WTC11 (cell line): ENCODE measurements at regions not wholly inside any gene's neighbourhood (a gene's known extent, or its start where the extent isn't known, plus 50 kb on each side); places are given as distances from the start of the nearest gene placed in this dataset.

Source experiments
- ATAC-seq: fragments of 200-7000 bp; cut with Tn5 transposase; 2 replicates; pipeline ENCODE4 v1.10.0; 2021; ENCODE audit warnings: mild to moderate bottlenecking, moderate library complexity
- CTCF ChIA-PET: fragments of 300-600 bp; sonication (Branson Sonifier 250); formaldehyde crosslinking; loops from one replicate; lab custom pipeline; 2021; ENCODE audit warnings: antibody characterized with exemption; lab: Charles Lee
- POLR2A ChIA-PET: fragments of 350-600 bp; sonication (Branson Sonifier 250); formaldehyde crosslinking; loops from one replicate; lab custom pipeline; 2021; ENCODE audit warnings: antibody characterized with exemption; lab: Charles Lee
- DNase-seq: peaks from one replicate; pipeline ENCODE4 v3.0.0; 2021; ENCODE audit warnings: low spot score
- H3K27ac Mint-ChIP-seq: 2 replicates; pipeline ENCODE4 v1.8.0; 2021; ENCODE audit warnings: mixed read lengths
- H3K27me3 Mint-ChIP-seq: 2 replicates; pipeline ENCODE4 v1.8.0; 2021; ENCODE audit warnings: low read depth, mild to moderate bottlenecking, moderate library complexity, mixed read lengths
- H3K36me3 Mint-ChIP-seq: 2 replicates; pipeline ENCODE4 v1.8.0; 2021; ENCODE audit warnings: mixed read lengths
- H3K4me1 Mint-ChIP-seq: 2 replicates; pipeline ENCODE4 v1.8.0; 2022; ENCODE audit warnings: mixed read lengths
- H3K4me3 Mint-ChIP-seq: 2 replicates; pipeline ENCODE4 v1.8.0; 2021; ENCODE audit warnings: mild to moderate bottlenecking, moderate library complexity, mixed read lengths
- H3K9me3 Mint-ChIP-seq: 2 replicates; pipeline ENCODE4 v1.8.0; 2021; ENCODE audit warnings: mixed read lengths
- CBFB ChIP-seq: sonication (generic); formaldehyde crosslinking; IDR thresholded peaks from 2 replicates; pipeline ENCODE4 v1.8.1; 2022; ENCODE audit warnings: mild to moderate bottlenecking, low read depth, missing genetic modification reagents
- GTF2I ChIP-seq: fragments of 250-450 bp; sonication (Bioruptor Pico); conservative IDR thresholded peaks from 2 replicates; pipeline ENCODE4 v1.4.0; 2021; ENCODE audit warnings: mild to moderate bottlenecking
- JUN ChIP-seq: sonication (generic); formaldehyde crosslinking; IDR thresholded peaks from 2 replicates; pipeline ENCODE4 v1.8.0; 2023; ENCODE audit warnings: mild to moderate bottlenecking, missing genetic modification reagents
- NFE2L1 ChIP-seq: sonication (generic); formaldehyde crosslinking; IDR thresholded peaks from 2 replicates; pipeline ENCODE4 v1.8.1; 2023; ENCODE audit warnings: missing genetic modification reagents
- OVOL2 ChIP-seq: fragments of 250-450 bp; sonication (Bioruptor Pico); IDR thresholded peaks from 2 replicates; pipeline ENCODE4 v1.9.0; 2021; ENCODE audit warnings: mild to moderate bottlenecking, borderline replicate concordance
- TCF7 ChIP-seq: sonication (generic); formaldehyde crosslinking; IDR thresholded peaks from 2 replicates; pipeline ENCODE4 v1.8.0; 2022; ENCODE audit warnings: mild to moderate bottlenecking, low read depth, missing genetic modification reagents, moderate library complexity
- TEAD4 ChIP-seq: sonication (generic); formaldehyde crosslinking; IDR thresholded peaks from 2 replicates; pipeline ENCODE4 v1.8.0; 2022; ENCODE audit warnings: mild to moderate bottlenecking, missing genetic modification reagents
- ZNF121 ChIP-seq: sonication (generic); formaldehyde crosslinking; IDR thresholded peaks from 2 replicates; pipeline ENCODE4 v1.8.0; 2023; ENCODE audit warnings: missing genetic modification reagents
- TF ChIP-seq, protein P1 (sequence below): fragments of 200-600 bp; IDR thresholded peaks from 2 replicates; pipeline ENCODE4 v1.8.0; 2022; ENCODE audit warnings: antibody characterized with exemption
- TF ChIP-seq, protein P2 (sequence below): sonication (generic); formaldehyde crosslinking; IDR thresholded peaks from 2 replicates; pipeline ENCODE4 v1.8.1; 2022; ENCODE audit warnings: mild to moderate bottlenecking, moderate library complexity, missing genetic modification reagents
- TF ChIP-seq, protein P3 (sequence below): sonication (generic); formaldehyde crosslinking; IDR thresholded peaks from 2 replicates; pipeline ENCODE4 v1.8.1; 2023; ENCODE audit warnings: mild to moderate bottlenecking, missing genetic modification reagents, moderate library complexity
- TF ChIP-seq, protein P4 (sequence below): sonication (generic); formaldehyde crosslinking; IDR thresholded peaks from 2 replicates; pipeline ENCODE4 v1.8.0; 2022; ENCODE audit warnings: missing genetic modification reagents
- TF ChIP-seq, protein P5 (sequence below): sonication (generic); formaldehyde crosslinking; conservative IDR thresholded peaks from 2 replicates; pipeline ENCODE4 v1.8.1; 2023; ENCODE audit warnings: mild to moderate bottlenecking, low read depth, missing genetic modification reagents, moderate library complexity
- TF ChIP-seq, protein P6 (sequence below): sonication (generic); formaldehyde crosslinking; IDR thresholded peaks from 2 replicates; pipeline ENCODE4 v1.8.0; 2022; ENCODE audit warnings: mild to moderate bottlenecking, missing genetic modification reagents

DNA sequence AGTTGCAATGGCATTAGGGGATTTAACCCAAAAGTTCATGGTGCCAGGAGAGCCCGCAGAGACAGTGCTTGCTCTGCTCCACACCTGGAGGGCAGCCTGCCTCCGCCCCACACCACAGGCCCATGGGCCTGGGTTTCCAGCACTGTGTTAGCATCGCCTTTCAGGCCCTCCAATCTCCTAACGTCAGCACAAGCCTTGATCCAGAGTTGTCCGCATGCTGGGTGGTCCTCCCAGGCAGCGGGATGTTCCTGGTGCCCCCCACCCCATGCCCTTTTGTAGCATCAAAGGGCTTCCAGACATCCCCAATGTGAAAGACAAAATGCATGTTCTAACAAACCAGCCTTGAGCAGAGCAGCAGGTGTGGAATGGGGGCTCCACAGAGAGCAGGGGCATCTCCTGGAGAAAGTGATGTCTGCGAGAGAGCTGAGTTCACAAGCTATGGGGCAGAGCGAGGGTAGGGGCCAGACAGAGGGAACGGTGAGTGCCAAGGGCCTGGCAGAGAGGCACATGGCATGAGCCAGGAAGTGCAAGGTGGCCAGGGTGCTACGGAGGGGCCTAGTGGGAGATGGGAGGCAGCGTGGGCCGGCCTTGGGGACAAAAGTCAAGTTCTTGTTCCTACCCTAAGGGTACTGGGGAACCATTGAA is 119.2 kb downstream of the CYP26B1 start:
- no peaks in the 10 kb centered on the region for H3K9me3 Mint-ChIP-seq
- ChIA-PET POLR2A (no interaction called here), CTCF (interaction anchor here (0.9 kb wide), 1 partner anchor 104 kb away, joined by 3 read pairs; no protein-coding TSS in a partner anchor)
- H3K4me3 Mint-ChIP-seq, result no peak overlapping the region
- H3K36me3 Mint-ChIP-seq, result no peaks in the 10 kb centered on the region
- TF ChIP-seq CBFB (CRISPR knock-in tag) (no peak), GTF2I (CRISPR knock-in tag) (no peak), JUN (CRISPR knock-in tag) (no peak)
- TF ChIP-seq, protein P1, sequence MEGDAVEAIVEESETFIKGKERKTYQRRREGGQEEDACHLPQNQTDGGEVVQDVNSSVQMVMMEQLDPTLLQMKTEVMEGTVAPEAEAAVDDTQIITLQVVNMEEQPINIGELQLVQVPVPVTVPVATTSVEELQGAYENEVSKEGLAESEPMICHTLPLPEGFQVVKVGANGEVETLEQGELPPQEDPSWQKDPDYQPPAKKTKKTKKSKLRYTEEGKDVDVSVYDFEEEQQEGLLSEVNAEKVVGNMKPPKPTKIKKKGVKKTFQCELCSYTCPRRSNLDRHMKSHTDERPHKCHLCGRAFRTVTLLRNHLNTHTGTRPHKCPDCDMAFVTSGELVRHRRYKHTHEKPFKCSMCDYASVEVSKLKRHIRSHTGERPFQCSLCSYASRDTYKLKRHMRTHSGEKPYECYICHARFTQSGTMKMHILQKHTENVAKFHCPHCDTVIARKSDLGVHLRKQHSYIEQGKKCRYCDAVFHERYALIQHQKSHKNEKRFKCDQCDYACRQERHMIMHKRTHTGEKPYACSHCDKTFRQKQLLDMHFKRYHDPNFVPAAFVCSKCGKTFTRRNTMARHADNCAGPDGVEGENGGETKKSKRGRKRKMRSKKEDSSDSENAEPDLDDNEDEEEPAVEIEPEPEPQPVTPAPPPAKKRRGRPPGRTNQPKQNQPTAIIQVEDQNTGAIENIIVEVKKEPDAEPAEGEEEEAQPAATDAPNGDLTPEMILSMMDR, result no peak
- H3K4me1 Mint-ChIP-seq, result 0 out of 2 replicates have a peak, but pooled peaks cover 3% of the 10 kb centered on the region
- no peak for DNase-seq
- no peak for ATAC-seq
- H3K27me3 Mint-ChIP-seq, result no peaks in the 10 kb centered on the region
- H3K27ac Mint-ChIP-seq, result no peak overlapping the region

DNA sequence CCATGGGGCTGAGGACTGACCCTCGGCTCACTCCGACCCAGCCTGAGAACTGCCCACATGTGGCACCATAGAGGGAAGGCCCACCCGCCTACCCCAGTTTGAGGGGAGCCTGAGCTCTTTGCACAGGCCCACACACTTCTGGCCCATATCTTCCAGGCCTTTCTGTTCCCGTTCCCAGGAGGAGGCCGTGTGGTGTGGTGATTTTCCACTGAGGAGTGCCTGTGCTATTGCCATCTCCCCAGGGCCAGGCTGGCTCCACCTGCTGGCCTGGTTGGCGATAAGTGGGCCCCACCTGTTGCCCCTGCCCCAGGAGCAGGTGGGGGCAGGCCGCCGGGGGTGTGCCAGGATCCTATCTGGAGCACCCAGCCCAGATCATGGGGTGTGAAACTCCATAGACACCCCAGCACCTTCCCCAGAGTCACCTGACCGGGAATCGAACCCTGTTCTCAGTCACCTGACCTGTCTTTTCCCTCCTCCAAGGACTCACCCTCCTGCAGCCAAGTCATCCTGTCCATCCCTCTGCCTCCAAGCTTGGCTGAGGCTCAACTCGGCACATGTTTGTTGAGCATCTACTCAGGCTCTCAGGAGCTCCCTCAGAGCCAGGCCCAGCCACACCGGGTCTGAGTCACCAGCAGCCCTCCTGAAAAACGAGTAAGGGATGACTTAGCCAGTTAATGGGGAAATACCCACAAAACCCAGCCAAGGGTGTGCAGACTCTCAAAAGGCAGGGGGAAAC is 120.1 kb downstream of the CYP26B1 start:
- Mint-ChIP-seq H3K4me1 (peaks cover 3% of the 10 kb centered on the region; the same call in 1 of the 2 replicates), H3K4me3 (no peak overlapping the region), H3K36me3 (no peaks in the 10 kb centered on the region), H3K27ac (no peak overlapping the region), H3K27me3 (no peaks in the 10 kb centered on the region), H3K9me3 (no peaks in the 10 kb centered on the region; the same call in 1 of the 2 replicates)
- peak; percentile 49; the same call in 1 of the 2 replicates for ATAC-seq
- CTCF ChIA-PET, result interaction anchor here (0.9 to 1.0 kb wide), 2 partner anchors 104 to 567 kb away, joined by 3 read pairs; no protein-coding TSS in a partner anchor
- POLR2A ChIA-PET, result no interaction called here
- TF ChIP-seq TCF7 (CRISPR knock-in tag) (no peak), TEAD4 (CRISPR knock-in tag) (no peak)
- TF ChIP-seq, protein P2, sequence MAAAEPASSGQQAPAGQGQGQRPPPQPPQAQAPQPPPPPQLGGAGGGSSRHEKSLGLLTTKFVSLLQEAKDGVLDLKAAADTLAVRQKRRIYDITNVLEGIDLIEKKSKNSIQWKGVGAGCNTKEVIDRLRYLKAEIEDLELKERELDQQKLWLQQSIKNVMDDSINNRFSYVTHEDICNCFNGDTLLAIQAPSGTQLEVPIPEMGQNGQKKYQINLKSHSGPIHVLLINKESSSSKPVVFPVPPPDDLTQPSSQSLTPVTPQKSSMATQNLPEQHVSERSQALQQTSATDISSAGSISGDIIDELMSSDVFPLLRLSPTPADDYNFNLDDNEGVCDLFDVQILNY (CRISPR knock-in tag), result no peak
- TF ChIP-seq, protein P3, sequence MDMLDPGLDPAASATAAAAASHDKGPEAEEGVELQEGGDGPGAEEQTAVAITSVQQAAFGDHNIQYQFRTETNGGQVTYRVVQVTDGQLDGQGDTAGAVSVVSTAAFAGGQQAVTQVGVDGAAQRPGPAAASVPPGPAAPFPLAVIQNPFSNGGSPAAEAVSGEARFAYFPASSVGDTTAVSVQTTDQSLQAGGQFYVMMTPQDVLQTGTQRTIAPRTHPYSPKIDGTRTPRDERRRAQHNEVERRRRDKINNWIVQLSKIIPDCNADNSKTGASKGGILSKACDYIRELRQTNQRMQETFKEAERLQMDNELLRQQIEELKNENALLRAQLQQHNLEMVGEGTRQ, result 0 out of 2 replicates have a peak, but pooled peaks have one; percentile 22
- peak; percentile 28 for DNase-seq

DNA sequence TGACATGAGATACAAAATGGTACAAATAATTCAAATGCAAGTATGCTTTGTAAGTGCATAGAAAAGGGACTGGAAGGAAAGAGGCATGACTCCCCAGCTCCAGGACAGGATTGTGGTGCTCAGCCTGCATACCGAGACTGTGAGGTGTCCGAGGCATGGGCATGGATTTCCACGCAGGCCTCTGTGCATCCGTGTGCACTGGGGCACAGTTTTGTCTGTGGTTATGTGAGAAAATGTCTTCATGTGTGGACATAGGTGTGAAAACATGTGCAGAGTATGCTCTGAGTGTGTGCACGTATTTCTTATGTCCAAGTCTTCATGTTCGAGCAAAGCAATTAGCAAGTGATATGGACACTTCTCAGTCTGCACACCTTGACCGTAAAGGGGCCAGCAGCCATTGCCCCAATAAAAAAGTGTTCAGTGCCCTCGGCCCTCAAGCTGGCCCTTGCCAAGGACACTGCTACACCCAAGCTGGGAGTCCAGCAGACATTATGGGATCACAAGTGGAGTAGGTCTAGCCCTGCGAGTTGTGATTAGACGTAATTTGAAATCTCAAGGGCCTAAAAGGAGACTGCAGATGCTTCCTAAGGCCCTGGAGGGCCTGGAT is 120.7 kb downstream of the CYP26B1 start:
- no peaks in the 10 kb centered on the region for H3K27me3 Mint-ChIP-seq
- H3K36me3 Mint-ChIP-seq, result no peaks in the 10 kb centered on the region
- TF ChIP-seq GTF2I (CRISPR knock-in tag) (no peak), OVOL2 (CRISPR knock-in tag) (no peak), ZNF121 (CRISPR knock-in tag) (no peak), NFE2L1 (no peak)
- TF ChIP-seq, protein P4, sequence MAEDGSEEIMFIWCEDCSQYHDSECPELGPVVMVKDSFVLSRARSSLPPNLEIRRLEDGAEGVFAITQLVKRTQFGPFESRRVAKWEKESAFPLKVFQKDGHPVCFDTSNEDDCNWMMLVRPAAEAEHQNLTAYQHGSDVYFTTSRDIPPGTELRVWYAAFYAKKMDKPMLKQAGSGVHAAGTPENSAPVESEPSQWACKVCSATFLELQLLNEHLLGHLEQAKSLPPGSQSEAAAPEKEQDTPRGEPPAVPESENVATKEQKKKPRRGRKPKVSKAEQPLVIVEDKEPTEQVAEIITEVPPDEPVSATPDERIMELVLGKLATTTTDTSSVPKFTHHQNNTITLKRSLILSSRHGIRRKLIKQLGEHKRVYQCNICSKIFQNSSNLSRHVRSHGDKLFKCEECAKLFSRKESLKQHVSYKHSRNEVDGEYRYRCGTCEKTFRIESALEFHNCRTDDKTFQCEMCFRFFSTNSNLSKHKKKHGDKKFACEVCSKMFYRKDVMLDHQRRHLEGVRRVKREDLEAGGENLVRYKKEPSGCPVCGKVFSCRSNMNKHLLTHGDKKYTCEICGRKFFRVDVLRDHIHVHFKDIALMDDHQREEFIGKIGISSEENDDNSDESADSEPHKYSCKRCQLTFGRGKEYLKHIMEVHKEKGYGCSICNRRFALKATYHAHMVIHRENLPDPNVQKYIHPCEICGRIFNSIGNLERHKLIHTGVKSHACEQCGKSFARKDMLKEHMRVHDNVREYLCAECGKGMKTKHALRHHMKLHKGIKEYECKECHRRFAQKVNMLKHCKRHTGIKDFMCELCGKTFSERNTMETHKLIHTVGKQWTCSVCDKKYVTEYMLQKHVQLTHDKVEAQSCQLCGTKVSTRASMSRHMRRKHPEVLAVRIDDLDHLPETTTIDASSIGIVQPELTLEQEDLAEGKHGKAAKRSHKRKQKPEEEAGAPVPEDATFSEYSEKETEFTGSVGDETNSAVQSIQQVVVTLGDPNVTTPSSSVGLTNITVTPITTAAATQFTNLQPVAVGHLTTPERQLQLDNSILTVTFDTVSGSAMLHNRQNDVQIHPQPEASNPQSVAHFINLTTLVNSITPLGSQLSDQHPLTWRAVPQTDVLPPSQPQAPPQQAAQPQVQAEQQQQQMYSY, result 0 out of 2 replicates have a peak, but pooled peaks have one; percentile 10
- TF ChIP-seq, protein P5, sequence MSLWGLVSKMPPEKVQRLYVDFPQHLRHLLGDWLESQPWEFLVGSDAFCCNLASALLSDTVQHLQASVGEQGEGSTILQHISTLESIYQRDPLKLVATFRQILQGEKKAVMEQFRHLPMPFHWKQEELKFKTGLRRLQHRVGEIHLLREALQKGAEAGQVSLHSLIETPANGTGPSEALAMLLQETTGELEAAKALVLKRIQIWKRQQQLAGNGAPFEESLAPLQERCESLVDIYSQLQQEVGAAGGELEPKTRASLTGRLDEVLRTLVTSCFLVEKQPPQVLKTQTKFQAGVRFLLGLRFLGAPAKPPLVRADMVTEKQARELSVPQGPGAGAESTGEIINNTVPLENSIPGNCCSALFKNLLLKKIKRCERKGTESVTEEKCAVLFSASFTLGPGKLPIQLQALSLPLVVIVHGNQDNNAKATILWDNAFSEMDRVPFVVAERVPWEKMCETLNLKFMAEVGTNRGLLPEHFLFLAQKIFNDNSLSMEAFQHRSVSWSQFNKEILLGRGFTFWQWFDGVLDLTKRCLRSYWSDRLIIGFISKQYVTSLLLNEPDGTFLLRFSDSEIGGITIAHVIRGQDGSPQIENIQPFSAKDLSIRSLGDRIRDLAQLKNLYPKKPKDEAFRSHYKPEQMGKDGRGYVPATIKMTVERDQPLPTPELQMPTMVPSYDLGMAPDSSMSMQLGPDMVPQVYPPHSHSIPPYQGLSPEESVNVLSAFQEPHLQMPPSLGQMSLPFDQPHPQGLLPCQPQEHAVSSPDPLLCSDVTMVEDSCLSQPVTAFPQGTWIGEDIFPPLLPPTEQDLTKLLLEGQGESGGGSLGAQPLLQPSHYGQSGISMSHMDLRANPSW (CRISPR knock-in tag), result no peak
- TF ChIP-seq, protein P6, sequence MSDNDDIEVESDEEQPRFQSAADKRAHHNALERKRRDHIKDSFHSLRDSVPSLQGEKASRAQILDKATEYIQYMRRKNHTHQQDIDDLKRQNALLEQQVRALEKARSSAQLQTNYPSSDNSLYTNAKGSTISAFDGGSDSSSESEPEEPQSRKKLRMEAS, result no peak
- no peak overlapping the region for H3K4me3 Mint-ChIP-seq
- DNase-seq (no peak), ATAC-seq (no peak)
- H3K4me1 Mint-ChIP-seq, result peaks cover 10% of the 10 kb centered on the region
- peaks cover 6% of the 10 kb centered on the region for H3K9me3 Mint-ChIP-seq
- no peak overlapping the region for H3K27ac Mint-ChIP-seq
- ChIA-PET CTCF (interaction anchor here (1.0 kb wide), 1 partner anchor 566 kb away, joined by 3 read pairs; no protein-coding TSS in a partner anchor), POLR2A (no interaction called here)
